ENCODE measurements at regions not wholly inside any gene's neighbourhood (a gene's known extent, or its start where the extent isn't known, plus 50 kb on each side); places are given as distances from the start of the nearest gene placed in this dataset.
"Not testable (repeated sequence)": the region's sequence is repeated elsewhere in the genome, so short reads cannot be mapped to it uniquely, and the experiment has no call there.

- no peak for DNase-seq (ENCODE audit: low spot score)
Measured at GRCh38 chr12:131600160-131600532, 110.7 kb upstream of the SFSWAP start.

- DNase-seq (ENCODE audit: low spot score) = not testable (repeated sequence)
Measured at GRCh38 chr12:131601499-131601898, 109.4 kb upstream of the SFSWAP start.

GRCh38 chr12:131603106-131603938, 107.6 kb upstream of the SFSWAP start:
- peak; percentile 11 for DNase-seq (ENCODE audit: low spot score)

DNA sequence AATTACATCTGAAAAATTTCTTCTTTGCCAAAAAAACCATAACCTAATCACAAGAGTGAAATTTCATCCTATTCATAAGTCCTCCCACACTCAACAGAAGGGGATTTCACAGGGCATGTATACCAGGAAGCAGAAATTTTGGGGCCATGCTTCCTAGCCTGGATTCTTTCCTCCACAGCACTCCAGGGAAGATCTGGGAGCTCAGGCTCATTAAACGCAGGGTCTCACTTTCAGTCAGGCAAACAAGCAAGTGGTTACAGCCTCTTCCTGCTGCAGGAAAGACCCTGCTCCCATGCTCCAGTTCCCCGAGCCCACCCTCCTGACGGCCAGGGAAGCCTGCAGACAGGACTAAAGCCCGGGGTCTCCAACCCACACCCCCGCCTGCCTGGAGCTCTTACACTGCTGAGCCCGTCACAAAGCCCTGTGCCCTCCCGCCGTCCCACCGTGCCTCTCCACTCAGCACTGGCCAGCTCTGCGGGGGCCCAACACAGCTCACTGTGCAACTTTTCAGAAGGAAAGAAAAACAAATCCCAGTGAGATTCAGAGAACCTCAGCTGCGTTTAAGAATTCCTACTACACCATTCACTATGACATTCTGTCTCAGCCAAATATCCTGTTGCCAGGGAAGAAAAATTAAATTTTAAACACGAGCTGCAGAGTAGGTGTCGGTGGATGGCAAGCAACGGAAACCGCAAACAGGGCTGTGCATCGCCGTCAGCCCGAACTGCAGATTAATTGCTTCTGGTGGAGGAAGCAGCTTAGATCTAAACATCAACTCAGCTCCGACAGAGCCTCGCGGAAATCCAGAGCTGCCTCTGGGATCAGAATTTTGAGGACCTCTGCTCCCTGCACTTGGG, 106.7 kb upstream of the SFSWAP start:
- peak; percentile 58 for DNase-seq (ENCODE audit: low spot score)

DNA sequence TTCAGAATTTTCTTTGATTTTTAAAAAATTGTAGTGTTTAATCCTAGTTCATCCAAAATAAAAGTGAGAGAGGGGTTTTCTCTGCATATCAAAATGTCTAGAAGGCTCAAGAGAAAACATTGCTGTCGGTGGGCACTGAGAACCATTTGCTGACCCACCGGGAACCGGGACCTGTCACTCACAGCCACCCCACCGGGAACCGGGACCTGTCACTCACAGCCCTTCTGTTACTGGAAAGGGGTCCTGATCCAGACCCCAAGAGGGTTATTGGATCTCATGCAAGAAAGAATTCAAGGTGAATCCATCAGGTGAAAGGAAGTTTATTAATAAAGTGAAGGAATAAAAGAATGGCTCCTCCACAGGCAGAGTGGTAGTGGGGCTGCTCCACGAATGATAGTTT, 106.0 kb upstream of the SFSWAP start:
- DNase-seq (ENCODE audit: low spot score) = no peak

GRCh38 chr12:131605304-131605829, 105.5 kb upstream of the SFSWAP start:
- DNase-seq (ENCODE audit: low spot score) = no peak

GRCh38 chr12:131606218-131606901, 104.5 kb upstream of the SFSWAP start:
- DNase-seq (ENCODE audit: low spot score) = peak; percentile 53

GRCh38 chr12:131607658-131608447, 103.0 kb upstream of the SFSWAP start:
- peak; percentile 65 for DNase-seq (ENCODE audit: low spot score)

DNA sequence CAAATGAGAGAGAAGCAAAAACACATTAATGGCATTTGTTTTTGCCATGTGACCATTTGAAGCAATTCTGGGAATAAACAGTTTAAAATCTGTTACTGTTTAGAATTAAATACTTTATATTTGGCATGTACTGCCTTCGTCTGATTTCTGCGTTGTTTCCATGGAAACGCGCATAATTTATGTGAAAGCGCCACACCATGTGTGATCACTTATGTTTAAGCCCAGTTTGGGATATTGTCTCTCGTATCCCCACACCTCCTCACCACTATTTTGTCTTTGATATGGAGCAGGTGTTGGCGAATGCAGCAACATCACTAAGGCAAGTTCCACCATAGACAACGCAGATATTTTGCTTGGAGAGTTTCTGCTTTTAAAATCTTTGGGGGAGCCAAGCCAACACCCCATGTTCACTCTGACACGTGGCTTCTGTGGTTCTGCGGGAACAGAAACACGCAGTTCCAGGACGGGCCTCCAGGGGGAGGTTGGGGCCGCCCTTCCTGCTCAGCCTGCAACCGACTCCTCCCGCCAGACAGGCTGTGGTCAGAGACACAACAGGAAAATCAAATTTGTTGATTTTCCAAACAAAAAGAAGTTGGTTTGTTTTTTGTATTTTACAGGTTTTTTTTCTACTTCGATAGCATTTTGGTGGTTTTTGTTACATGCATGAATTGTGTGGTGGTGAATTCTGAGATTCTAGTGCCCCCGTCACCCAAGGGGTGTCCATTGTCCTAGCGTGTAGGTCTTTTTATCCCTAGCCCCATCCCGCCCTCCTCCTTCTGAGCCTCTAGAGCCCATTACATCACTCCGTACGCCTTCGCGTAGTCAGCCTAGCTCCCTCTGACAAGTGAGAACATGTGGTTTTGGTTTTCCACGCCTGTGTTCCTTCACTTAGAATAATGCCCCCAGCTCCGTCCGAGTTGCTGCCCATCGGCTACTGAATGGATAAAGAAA, 101.9 kb upstream of the SFSWAP start:
- DNase-seq (ENCODE audit: low spot score) = peak; percentile 67

- DNase-seq (ENCODE audit: low spot score) = no peak
Measured at GRCh38 chr12:131609762-131610161, 101.1 kb upstream of the SFSWAP start.

DNA sequence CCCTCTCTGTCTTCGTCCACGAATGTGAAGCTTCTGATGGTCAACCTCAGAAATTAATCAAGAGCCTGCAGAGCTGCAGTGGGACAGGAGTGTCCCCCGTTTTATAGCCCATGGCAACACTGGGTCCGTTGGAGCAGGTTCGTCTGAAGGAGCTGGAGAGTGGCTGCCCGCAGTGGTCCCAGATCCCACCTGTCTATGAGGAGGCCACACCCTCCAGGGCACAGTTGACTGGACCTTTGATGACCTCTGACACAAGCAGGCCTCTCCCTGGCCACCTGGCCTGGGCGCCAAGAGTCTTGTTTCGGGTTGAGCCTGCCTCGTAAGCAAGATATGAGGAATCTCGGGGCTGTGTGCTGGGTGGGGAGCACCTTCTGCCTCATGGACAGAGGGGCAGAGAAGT, 100.7 kb upstream of the SFSWAP start:
- DNase-seq (ENCODE audit: low spot score) = no peak

DNA sequence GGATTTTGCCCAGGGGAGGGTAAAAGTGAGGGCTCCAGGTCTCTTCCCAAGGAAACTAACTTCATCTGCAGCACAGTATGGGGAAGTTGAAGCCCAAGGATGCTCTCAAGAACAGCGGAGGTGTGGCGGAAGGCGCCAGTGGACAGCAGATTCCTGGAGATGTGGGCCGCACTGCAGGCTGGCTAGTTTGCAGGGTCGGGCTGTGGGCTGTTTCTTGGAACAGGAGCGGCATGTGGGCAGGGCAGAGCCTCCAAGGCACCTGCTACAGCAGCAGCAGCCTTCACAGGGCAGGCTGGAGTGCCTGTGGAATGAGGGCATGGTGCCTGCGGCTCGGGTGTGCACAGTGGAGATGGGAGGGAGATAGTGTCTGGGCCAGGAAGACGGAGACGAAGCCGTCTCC, 100.0 kb upstream of the SFSWAP start:
- no peak for DNase-seq (ENCODE audit: low spot score)

GRCh38 chr12:131611416-131612091, 99.3 kb upstream of the SFSWAP start:
- DNase-seq (ENCODE audit: low spot score) = no peak

DNA sequence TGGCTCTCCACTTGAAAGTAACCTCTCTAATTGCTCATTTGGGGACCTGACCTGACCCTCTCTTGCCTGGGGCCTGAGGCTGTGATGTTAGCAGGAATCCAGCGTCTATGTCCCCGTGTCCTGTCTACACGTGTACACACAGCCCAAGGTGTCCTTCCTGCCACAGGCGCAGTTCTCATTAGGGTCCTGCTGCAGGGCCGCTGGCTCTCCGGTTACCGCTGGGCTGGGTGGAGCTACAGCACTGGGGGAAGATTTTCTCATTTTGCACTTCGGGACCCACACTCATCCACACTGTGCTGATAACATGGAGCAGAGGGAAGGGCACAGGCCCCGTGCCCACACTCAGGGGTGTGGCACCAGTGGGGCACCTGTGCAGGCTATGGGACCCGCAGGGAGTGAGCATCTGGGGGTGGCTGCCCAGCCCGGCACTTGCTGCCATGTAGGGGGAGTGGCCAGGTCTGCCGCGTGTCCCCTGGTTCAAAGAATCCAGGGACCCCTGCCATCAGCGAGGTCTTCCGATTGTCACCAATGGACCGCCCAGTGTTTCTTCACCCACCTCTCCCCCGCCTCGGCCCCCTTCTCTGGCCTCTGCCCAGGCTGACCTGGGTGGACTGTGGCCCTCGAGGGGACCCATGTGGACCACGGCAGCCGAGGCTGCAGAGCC, 98.7 kb upstream of the SFSWAP start:
- no peak for DNase-seq (ENCODE audit: low spot score)

GRCh38 chr12:131613186-131613585, 97.7 kb upstream of the SFSWAP start:
- no peak for DNase-seq (ENCODE audit: low spot score)

DNA sequence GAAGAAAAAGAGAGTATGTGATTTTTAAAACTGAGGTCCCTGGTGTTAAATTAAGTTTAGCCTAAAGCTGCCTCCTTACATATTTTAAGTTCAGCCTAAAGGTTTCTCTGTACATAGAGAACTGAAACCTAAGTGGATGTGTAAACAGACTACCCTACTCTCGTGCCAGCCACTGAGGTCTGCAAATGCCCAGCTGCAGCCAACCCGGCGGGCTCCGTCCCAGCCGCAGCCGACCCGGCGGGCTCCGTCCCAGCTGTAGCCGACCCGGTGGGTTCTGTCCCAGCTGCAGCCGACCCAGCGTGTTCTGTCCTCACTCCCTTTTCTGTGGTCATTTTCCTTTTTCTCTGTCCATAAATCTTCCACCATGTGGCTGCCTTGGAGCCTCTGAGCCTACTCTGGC, 97.2 kb upstream of the SFSWAP start:
- DNase-seq (ENCODE audit: low spot score) = no peak

- DNase-seq (ENCODE audit: low spot score) = no peak
Measured at GRCh38 chr12:131615326-131616042, 95.4 kb upstream of the SFSWAP start.

DNA sequence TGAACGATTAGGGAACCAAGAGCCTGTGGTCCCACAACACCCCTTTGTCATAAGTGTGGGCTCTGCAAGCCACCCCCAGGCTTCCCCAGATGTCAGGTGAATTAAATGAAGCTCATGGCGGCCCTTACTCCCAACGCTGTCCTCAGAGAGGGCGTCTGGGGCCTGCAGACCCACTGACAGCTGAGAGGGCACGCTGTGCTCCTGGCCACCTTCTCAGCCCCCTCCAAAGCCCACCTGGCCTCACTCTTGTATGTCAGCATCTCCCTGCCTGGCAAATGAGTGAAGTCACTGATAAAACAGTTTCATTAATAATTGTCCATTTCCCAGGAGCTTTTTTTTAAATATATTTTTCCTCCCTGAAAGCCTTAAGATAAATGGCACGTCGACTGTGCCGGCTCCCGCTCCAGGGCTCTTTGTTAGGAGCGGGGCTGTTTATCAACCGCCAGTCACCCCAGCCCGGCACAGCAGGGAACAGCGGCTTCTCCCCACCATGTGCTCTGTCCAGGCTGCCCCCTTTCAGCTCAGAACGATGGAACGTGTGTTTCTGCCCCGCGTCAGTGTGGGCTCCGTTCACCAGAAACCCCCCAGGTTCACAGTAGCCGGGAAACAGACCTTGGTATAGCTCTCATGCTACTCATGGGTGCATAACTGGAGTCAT, 94.7 kb upstream of the SFSWAP start:
- no peak for DNase-seq (ENCODE audit: low spot score)

All from CD4-positive, alpha-beta T cell treated with Interleukin-2 at 100 ng/mL for 4 hours (primary cell).